Activated T-cell treated with anti-CD3 and anti-CD28 coated beads, Interleukin-2, amount 50 U/mL, for 4 hours (primary cell): ENCODE measurements at regions not wholly inside any gene's neighbourhood (a gene's known extent, or its start where the extent isn't known, plus 50 kb on each side); places are given as distances from the start of the nearest gene placed in this dataset.

Source experiments
- ATAC-seq, 2 donors: fragments of 200-7000 bp; cut with Tn5 transposase; one replicate each; pipeline ENCODE4 v1.10.0; 2021
- DNase-seq: peaks from one replicate; pipeline ENCODE4 v3.0.0-alpha.2; 2020
- H3K27me3 Mint-ChIP-seq: one replicate; pipeline ENCODE4 v1.8.0; 2021; ENCODE audit warnings: low read depth, mixed read lengths
- H3K36me3 Mint-ChIP-seq: one replicate; pipeline ENCODE4 v1.8.0; 2022; ENCODE audit warnings: mixed read lengths; ENCODE audit not compliant: insufficient read depth
- H3K4me1 Mint-ChIP-seq: one replicate; pipeline ENCODE4 v1.8.0; 2021; ENCODE audit warnings: low read depth, mixed read lengths
- H3K4me3 Mint-ChIP-seq: one replicate; pipeline ENCODE4 v1.8.0; 2021; ENCODE audit warnings: mild to moderate bottlenecking, moderate library complexity, mixed read lengths
- H3K9me3 Mint-ChIP-seq: one replicate; pipeline ENCODE4 v1.8.0; 2021; ENCODE audit warnings: mixed read lengths

DNA sequence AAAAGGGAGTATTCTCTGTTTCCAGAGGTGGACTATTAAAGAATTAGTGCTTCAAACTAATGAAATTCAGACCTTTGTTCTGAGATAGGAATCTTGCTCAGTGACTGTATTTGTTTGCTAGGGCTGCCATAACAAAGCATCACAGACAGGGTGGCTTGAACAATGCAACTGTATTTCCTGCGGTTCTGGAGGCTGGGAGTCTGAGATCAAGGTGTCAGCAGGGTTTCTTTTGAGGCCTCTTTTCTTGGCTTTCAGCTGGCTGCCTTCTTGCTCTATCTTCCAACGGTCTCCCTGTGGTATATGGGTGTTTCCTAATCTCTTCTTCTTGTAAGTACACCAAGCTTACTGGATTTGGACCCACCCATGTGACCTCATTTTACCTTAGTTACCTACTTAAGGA lies 264.6 kb upstream of the PROX1 start:
- Mint-ChIP-seq H3K4me3 (no peak overlapping the region), H3K36me3 (no peaks in the 10 kb centered on the region), H3K4me1 (no peaks in the 10 kb centered on the region), H3K9me3 (peaks cover 25% of the 10 kb centered on the region), H3K27me3 (peaks cover 2% of the 10 kb centered on the region)
- no peak for DNase-seq
- ATAC-seq = no peak

DNA sequence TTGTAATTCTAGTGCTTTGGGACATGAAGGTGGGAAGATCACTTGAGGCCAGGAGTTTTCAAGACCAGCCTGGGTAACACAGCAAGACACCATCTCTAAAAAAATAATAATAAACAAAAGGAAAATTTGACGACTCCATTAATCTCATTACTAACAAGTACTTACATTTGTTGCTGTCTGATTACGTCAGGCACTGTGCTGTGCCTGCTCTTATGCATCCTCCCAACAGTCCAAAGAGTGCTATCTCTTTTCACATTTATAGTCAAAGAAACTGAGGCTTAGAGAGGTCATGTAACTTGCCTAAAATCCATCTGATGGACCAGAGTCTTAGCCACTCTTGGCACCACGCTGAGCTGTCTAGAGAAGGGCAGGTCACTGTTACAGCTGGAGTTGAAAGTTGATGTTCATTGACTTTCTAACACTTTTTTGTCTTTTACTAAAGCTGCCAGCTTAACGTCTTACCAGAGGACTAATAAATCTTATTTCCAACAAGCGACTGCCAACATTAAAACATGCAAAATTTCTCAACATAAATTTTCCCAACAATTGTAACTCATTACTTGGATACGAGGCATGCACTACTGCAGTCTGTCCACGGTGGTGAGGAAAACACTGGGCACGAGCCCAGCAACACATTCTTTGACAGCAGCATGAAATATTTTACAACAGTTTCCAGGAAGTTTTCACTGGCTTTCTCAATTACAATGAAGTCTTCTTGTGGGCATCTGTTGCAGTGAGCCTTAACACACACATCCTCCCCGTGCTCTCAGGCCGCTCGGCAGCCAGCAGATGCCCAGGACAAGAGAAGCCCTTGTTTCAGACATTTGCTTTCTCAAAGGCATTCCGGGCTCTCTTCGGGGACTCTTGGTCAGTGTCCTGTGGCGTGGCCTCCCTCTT lies 262.9 kb upstream of the PROX1 start:
- Mint-ChIP-seq H3K36me3 (no peaks in the 10 kb centered on the region), H3K9me3 (peaks cover 25% of the 10 kb centered on the region), H3K4me3 (no peak overlapping the region), H3K27me3 (peaks cover 2% of the 10 kb centered on the region), H3K4me1 (no peaks in the 10 kb centered on the region)
- DNase-seq (no peak), ATAC-seq (no peak)

DNA sequence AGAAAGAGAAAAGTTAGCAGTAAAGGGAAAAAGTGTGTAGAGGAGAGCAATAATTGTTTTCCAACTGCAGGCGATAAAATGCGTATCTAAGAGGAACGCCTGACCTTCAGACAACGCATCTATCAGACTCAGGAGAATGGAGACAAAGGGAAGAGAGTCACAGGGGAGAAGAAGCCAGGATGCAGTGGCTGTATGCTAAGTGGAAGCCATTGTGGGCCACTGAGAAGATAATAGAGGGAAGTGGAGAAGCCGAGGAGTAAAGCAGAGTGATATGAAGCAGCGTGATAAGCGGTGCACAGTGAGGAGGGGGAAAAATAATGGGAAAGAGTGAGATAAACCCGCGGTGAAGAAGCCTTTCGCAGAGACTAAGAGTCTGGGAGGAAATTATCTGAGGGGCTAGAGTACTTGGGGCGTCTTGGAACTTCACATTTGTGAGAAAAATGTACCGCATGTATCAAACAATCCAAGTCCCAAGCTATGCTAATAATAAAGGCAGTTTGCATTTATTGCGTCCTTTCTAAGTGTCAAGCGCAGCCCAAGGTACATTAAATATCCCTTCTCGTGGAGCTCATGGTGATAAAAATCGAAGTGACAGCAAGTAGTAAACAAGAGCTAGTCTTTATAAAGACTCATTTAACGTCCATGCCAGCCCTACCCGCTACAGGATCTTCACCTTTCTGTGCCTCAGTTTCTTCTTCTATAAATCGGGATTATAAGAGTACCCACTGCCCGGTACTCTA lies 259.8 kb upstream of the PROX1 start:
- H3K9me3 Mint-ChIP-seq = peaks cover 12% of the 10 kb centered on the region
- ATAC-seq (no peak), DNase-seq (no peak)
- H3K36me3 Mint-ChIP-seq = no peaks in the 10 kb centered on the region
- no peaks in the 10 kb centered on the region for H3K4me1 Mint-ChIP-seq
- H3K4me3 Mint-ChIP-seq = no peak overlapping the region
- H3K27me3 Mint-ChIP-seq = peaks cover 2% of the 10 kb centered on the region

DNA sequence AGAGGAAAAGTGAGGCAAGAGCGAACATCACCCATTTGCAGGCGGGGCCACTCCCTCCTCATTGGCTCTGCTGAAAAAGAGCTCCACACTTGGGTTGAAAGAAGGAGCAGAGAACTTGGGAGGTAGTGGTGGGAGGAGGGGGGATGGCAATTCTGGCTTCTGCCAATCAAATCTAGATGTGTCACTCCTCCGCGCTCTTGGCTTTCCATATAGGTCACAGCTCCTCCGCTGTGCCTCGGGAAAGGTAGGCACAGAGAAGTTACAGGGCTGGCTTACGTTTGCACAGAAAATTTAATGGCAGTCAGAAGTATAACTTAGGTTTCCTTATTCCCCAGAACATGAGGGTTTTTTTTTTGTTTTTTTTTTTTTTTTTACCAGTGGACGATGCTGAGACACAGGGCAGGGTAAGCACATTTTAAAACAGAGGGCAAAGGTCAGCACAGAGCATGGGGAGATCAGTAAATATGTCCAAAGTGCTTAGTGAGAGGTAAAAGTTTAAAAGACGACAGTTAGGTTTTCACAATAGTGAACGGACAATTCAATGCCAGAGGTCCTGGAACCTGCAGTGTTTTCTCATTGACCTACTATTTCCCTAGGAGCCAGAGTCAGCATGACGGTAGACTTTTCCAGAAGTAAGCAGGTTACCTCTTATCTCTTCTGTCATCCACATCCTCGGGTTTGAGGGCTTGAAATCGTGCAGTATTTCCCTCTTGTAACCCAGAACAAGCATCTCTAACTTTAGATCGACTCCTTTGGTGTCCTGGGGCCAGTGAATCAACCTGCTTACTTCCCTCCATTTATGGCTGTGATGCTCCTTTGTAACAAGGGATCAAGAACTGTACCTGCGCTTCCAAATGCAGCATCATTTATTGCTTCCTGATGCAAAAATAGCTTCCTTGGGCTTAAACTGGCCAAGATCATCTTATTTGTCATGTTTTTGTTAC lies 258.9 kb upstream of the PROX1 start:
- peaks cover 2% of the 10 kb centered on the region for H3K27me3 Mint-ChIP-seq
- no peak overlapping the region for H3K4me3 Mint-ChIP-seq
- ATAC-seq = no peak
- H3K9me3 Mint-ChIP-seq = peaks cover 12% of the 10 kb centered on the region
- no peaks in the 10 kb centered on the region for H3K36me3 Mint-ChIP-seq
- DNase-seq = no peak
- H3K4me1 Mint-ChIP-seq = no peaks in the 10 kb centered on the region

DNA sequence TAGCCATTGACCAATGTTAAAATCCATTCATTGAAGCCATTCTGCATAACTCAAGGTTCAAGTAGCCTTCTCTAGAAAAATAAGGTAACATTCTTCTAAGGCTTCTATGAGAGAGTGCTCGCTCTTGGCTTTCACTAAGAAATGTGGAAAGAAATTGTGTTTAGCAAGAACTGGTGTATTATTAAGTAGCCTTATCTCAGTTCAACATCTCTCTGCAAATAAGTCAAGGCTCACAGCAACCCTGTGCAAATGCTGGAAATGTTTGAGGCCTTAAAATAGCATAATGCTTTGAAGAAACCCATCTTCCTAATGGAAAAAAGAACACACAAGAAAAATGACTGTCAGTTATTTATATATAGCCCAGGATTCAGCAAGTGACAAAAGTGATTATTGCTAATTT lies 254.1 kb upstream of the PROX1 start:
- Mint-ChIP-seq H3K4me3 (no peak overlapping the region), H3K27me3 (peaks cover 2% of the 10 kb centered on the region), H3K4me1 (no peaks in the 10 kb centered on the region), H3K9me3 (peaks cover 9% of the 10 kb centered on the region), H3K36me3 (no peaks in the 10 kb centered on the region)
- ATAC-seq (no peak), DNase-seq (no peak)

DNA sequence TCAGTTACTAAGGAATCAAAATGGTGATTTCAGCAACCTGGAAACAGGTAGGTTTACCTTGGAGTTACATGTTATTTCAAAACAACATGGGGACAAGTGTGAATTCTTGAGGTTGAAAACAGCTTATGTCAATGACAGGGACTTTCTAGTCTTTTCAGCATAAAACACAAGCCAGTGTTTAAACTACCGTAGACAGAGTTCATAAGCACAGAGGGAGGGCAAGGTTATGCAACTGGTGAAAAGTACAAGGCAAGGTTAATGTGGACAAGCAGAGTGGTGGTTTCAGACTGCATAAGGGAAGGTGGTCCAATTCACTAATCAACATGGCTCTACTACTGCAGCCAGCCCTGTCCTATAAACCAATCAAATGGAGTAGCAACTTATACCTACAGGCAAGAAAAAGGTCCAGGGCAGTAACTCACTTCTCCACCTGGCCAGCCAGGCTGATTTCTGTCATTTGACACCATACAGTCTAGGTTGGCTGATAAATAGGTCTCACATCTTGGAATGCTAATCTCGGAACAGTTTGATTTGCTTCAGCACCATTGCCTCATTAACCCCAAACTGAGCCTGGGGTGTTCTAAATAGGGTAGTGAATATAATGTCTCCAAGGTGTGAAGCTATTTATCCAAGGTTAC lies 250.3 kb upstream of the PROX1 start:
- Mint-ChIP-seq H3K36me3 (no peaks in the 10 kb centered on the region), H3K4me1 (no peaks in the 10 kb centered on the region), H3K9me3 (no peaks in the 10 kb centered on the region), H3K27me3 (peaks cover 2% of the 10 kb centered on the region), H3K4me3 (no peak overlapping the region)
- DNase-seq (no peak), ATAC-seq (no peak)

DNA sequence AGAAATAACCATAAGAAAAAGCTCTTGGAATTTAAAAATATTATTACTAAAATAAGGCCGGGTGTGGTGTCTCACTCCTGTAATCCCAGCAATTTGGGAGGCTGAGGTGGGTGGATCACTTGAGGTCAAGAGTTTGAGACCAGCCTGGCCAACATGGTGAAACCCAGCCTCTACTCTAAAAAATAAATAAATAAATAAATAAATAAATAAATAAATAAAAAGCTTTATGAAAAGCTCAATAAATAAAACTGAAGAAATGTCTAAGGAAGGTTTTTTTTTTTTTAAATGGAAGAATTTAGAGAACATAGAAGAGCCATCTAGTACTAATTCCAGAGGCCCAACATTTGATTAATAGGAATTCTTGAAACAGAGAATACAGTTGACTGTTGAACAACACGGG lies 249.1 kb upstream of the PROX1 start:
- H3K4me3 Mint-ChIP-seq = no peak overlapping the region
- no peaks in the 10 kb centered on the region for H3K36me3 Mint-ChIP-seq
- no peaks in the 10 kb centered on the region for H3K4me1 Mint-ChIP-seq
- ATAC-seq (no peak), DNase-seq (no peak)
- H3K27me3 Mint-ChIP-seq = peaks cover 2% of the 10 kb centered on the region
- H3K9me3 Mint-ChIP-seq = no peaks in the 10 kb centered on the region

DNA sequence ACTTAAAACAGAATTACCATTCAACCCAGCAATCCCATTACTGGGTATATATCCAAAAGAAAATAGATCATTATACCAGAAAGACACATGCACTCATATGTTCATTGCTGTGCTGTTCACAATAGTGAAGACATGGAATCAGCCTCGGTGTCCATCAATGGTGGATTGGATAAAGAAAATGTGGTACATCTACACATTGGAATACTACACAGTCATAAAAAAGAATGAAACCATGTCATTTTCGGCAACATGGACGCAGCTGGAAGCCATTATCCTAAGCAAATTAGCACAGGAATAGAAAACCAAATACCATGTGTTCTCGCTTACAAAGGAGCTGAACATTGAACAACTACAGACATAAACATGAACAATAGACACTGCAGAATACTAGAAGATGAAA lies 244.8 kb upstream of the PROX1 start:
- H3K9me3 Mint-ChIP-seq = no peaks in the 10 kb centered on the region
- no peak for ATAC-seq
- H3K4me1 Mint-ChIP-seq = no peaks in the 10 kb centered on the region
- no peaks in the 10 kb centered on the region for H3K36me3 Mint-ChIP-seq
- H3K4me3 Mint-ChIP-seq = no peak overlapping the region
- DNase-seq = no peak
- H3K27me3 Mint-ChIP-seq = no peaks in the 10 kb centered on the region

DNA sequence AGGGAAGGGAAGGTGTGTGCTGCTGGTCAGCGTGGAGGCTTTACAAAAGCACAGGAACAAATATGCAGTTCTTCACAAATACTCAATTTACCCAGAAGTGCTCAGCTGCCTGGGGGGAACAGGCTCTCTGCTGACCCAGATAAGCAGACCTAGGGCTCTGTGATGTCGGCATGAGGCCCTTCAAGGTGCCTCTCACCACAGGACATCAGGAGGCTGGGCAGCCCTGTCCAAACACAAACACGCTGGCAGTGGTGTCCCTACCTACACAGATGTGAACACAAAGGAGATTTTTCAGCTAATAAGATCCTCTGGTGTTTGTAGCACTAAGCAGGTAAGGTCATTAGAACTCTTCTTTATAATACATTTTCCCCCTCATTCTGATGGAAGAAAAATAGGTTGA lies 243.0 kb upstream of the PROX1 start:
- no peak overlapping the region for H3K4me3 Mint-ChIP-seq
- no peak for ATAC-seq
- no peaks in the 10 kb centered on the region for H3K9me3 Mint-ChIP-seq
- no peaks in the 10 kb centered on the region for H3K4me1 Mint-ChIP-seq
- H3K27me3 Mint-ChIP-seq = no peaks in the 10 kb centered on the region
- no peak for DNase-seq
- H3K36me3 Mint-ChIP-seq = no peaks in the 10 kb centered on the region

DNA sequence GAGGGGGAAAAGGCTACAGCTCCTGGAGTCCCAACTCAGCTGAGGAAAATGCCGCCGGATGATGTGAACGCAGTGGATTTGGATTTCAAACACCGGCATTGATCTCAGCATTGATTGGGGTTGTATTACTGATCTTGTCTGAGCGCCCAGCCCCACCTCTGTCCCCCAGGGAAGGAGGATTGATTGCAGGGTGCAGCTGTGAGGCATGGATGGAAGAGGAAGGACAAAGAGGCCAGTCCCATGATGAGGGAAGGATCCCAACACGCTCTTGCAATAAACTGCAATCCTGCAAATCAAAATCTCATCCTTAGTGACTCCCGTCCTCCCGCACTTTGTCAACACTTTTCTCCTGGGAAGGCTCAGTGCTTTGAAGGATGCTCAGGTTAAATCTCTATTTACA lies 242.3 kb upstream of the PROX1 start:
- no peaks in the 10 kb centered on the region for H3K4me1 Mint-ChIP-seq
- no peaks in the 10 kb centered on the region for H3K9me3 Mint-ChIP-seq
- no peak for DNase-seq

DNA sequence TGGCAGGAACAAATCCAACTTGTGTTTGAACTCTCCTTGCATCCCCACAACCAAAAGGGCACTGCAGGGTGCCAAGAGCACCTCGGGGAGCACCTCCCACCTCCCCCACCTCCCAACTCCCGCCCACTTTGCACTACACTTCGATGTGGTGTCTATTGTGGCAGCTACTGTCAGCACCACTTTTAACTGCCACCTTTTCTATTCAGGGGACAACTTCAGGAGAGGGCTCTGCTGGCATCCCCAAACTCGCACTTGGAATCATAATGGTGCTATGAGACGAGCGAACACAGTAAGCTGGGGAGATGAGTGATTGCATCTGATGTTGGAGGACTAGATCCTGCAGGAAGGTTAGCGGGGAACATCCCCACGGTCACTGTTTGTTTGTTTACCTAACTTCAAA lies 238.2 kb upstream of the PROX1 start:
- H3K4me3 Mint-ChIP-seq = no peak overlapping the region
- ATAC-seq = no peak
- no peaks in the 10 kb centered on the region for H3K27me3 Mint-ChIP-seq
- DNase-seq = no peak
- H3K9me3 Mint-ChIP-seq = no peaks in the 10 kb centered on the region
- no peaks in the 10 kb centered on the region for H3K4me1 Mint-ChIP-seq
- no peaks in the 10 kb centered on the region for H3K36me3 Mint-ChIP-seq

More for the DNA sequence above, 242.3 kb upstream of the PROX1 start:
- H3K27me3 Mint-ChIP-seq = no peaks in the 10 kb centered on the region
- H3K36me3 Mint-ChIP-seq = no peaks in the 10 kb centered on the region
- H3K4me3 Mint-ChIP-seq = no peak overlapping the region
- ATAC-seq = no peak

DNA sequence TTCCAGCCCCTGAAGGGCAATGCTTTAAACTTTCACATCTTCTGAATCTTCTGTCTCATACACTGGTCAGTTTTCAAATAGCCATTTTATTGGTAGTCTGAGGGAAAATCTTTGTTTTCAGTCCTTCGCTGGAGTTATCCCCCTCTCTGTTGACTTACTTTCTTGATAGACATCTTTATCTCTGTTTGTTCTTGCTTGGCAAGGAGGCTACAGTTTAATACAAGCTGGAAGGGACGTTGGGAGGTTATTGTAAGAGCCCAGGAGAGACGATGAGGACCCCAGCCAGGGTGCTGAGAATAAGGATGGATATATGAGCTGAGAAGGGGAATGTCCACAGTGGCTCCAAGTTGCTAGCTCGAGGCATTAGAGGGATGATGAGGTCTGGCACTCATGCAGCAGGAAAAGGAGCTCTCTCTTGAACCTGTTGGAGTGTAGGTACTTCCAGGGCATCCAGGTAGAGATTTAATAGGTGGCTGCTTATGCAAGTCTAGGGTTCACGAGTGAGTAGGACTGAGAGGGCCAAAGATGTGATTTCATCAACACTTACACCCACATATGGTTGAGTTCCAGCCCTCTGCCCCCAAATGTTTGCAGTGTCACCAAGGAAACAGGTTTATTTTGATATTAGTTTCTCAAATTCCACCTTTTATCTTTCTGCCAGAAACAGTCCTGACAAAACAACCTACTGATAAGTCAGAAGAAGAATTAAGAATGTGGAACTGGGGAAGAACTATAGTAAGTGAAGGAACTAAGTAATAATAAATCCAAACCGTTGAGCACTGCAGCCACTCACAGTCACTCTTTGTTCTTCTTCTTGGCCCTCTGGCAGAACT lies 237.3 kb upstream of the PROX1 start:
- Mint-ChIP-seq H3K4me3 (no peak overlapping the region), H3K9me3 (no peaks in the 10 kb centered on the region), H3K27me3 (no peaks in the 10 kb centered on the region), H3K4me1 (no peaks in the 10 kb centered on the region), H3K36me3 (no peaks in the 10 kb centered on the region)
- no peak for ATAC-seq
- DNase-seq = no peak

DNA sequence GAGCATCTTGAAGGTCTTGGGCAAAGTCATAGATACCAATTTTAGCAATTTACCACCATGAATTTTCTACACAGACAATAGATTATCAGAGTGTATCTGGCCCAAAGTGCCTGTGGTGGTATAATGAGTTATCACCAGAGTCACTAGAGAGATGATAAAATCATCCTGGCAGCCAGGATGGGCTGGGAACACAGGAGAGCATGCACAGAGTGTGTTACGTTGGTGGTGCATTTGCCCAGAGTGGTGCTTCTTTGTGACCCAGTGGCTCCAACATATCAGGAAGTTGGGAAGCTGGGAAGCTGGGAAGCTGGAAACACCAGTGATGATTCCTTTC lies 236.7 kb upstream of the PROX1 start:
- H3K9me3 Mint-ChIP-seq = no peaks in the 10 kb centered on the region

More for the DNA sequence above, 236.7 kb upstream of the PROX1 start:
- H3K27me3 Mint-ChIP-seq = no peaks in the 10 kb centered on the region
- H3K4me3 Mint-ChIP-seq = no peak overlapping the region
- H3K36me3 Mint-ChIP-seq = no peaks in the 10 kb centered on the region
- DNase-seq = no peak
- H3K4me1 Mint-ChIP-seq = no peaks in the 10 kb centered on the region
- ATAC-seq = no peak
